HCT116 (cell line): ENCODE measurements at regions not wholly inside any gene's neighbourhood (a gene's known extent, or its start where the extent isn't known, plus 50 kb on each side); places are given as distances from the start of the nearest gene placed in this dataset.

Source experiments
- ATAC-seq: fragments of 200-7000 bp; cut with Tn5 transposase; 2 replicates; pipeline ENCODE4 v1.9.1; 2020; ENCODE audit warnings: mild to moderate bottlenecking, moderate library complexity
- BruUV-seq: library from RNA; stranded (reverse); fragments of 400-500 nt; replicated peaks from 2 replicates; lab custom pipeline; 2021; lab: Mats Ljungman, UMichigan
- CTCF ChIA-PET: fragments of 300-600 bp; sonication (Branson Sonifier 250); formaldehyde crosslinking; loops from one replicate; lab custom pipeline; 2021; ENCODE audit warnings: antibody characterized with exemption; lab: Charles Lee
- POLR2A ChIA-PET: fragments of 300-600, 350-600 bp; sonication (Branson Sonifier 250); formaldehyde crosslinking; loops from one replicate; lab custom pipeline; 2021; ENCODE audit warnings: antibody characterized with exemption; lab: Charles Lee
- RAD21 ChIA-PET, 2 experiments: fragments of 300-600 bp; sonication (Branson Sonifier 250); formaldehyde crosslinking; loops; one replicate each; lab custom pipeline; 2023; ENCODE audit warnings: low total read pairs in 2 of 2; ENCODE audit not compliant: uncharacterized antibody in 2 of 2, unreplicated experiment in 2 of 2, low non-redundant PET in 1 of 2; lab: Charles Lee
- DNase-seq: peaks from one replicate; pipeline ENCODE4 v3.0.0-alpha.2; 2010; ENCODE audit warnings: low read depth, low spot score
- H2AFZ ChIP-seq: fragments of 200-600 bp; shearing (Covaris generic), sonication (generic); 2 replicates; pipeline ENCODE4 v1.6.1; 2017; ENCODE audit warnings: low read depth, mixed run types, mixed read lengths, antibody characterized with exemption, low read length; ENCODE audit not compliant: poor library complexity, severe bottlenecking
- H3K27ac ChIP-seq: 2 replicates; pipeline ENCODE4 v1.5.1; 2012; ENCODE audit warnings: low read depth, low read length
- H3K27me3 ChIP-seq: fragments of 200-600 bp; sonication (generic); 2 replicates; pipeline ENCODE4 v1.6.1; 2016; ENCODE audit warnings: mixed run types, low read length, mixed read lengths; ENCODE audit not compliant: insufficient read depth
- H3K36me3 ChIP-seq, 2 experiments: fragments of 200-500 bp in 1 of 2; fragments of 200-600 bp in 1 of 2; sonication (Bioruptor generic) in 1 of 2; sonication (generic) in 1 of 2; 2 replicates each; pipeline versions ENCODE4 v1.5.1 to v1.6.1; 2014 to 2016; ENCODE audit warnings: low read length in 2 of 2, inconsistent platforms in 1 of 2, mixed read lengths in 1 of 2, mixed run types in 1 of 2; ENCODE audit not compliant: insufficient read depth in 2 of 2, control insufficient read depth in 1 of 2
- H3K4me1 ChIP-seq, 2 experiments: fragments of 200-600 bp in 1 of 2; sonication (generic) in 1 of 2; 2 replicates each; pipeline versions ENCODE4 v1.5.1 to v1.6.1; 2012 to 2017; ENCODE audit warnings: low read length in 2 of 2, inconsistent platforms in 1 of 2, mild to moderate bottlenecking in 1 of 2, mixed read lengths in 1 of 2, mixed run types in 1 of 2, moderate library complexity in 1 of 2; ENCODE audit not compliant: insufficient read depth in 2 of 2, control insufficient read depth in 1 of 2
- H3K4me2 ChIP-seq: fragments of 200-600 bp; sonication (generic); 2 replicates; pipeline ENCODE4 v1.6.1; 2017; ENCODE audit warnings: mixed run types, low read length, mixed read lengths
- H3K4me3 ChIP-seq, 2 experiments: fragments of 200-600 bp in 1 of 2; sonication (generic) in 1 of 2; replicated peaks in 1 of 2; 2 replicates each; pipeline ENCODE4 v1.5.1; 2011 to 2016; ENCODE audit warnings: low read length in 2 of 2, control low read depth in 1 of 2, low read depth in 1 of 2, mild to moderate bottlenecking in 1 of 2, mixed read lengths in 1 of 2, mixed run types in 1 of 2
- H3K79me2 ChIP-seq: fragments of 200-600 bp; sonication (generic); 2 replicates; pipeline ENCODE4 v1.6.1; 2017; ENCODE audit warnings: mild to moderate bottlenecking, mixed run types, low read length, moderate library complexity, mixed read lengths; ENCODE audit not compliant: insufficient read depth
- H3K9ac ChIP-seq: fragments of 200-600 bp; sonication (generic); 2 replicates; pipeline ENCODE4 v1.6.1; 2016; ENCODE audit warnings: low read length, mixed read lengths
- H3K9me2 ChIP-seq: fragments of 200-600 bp; sonication (generic), shearing (Covaris generic); 2 replicates; pipeline ENCODE4 v1.6.1; 2017; ENCODE audit warnings: mixed run types, mild to moderate bottlenecking, moderate library complexity; ENCODE audit not compliant: insufficient read depth
- H3K9me3 ChIP-seq, 2 experiments: fragments of 200-500 bp in 1 of 2; fragments of 200-600 bp in 1 of 2; sonication (Bioruptor generic) in 1 of 2; sonication (generic) in 1 of 2; 2 replicates each; pipeline ENCODE4 v1.6.1; 2014 to 2017; ENCODE audit warnings: low read length in 2 of 2, mixed read lengths in 2 of 2, inconsistent platforms in 1 of 2, low read depth in 1 of 2, mild to moderate bottlenecking in 1 of 2, mixed run types in 1 of 2, moderate library complexity in 1 of 2; ENCODE audit not compliant: control insufficient read depth in 1 of 2, insufficient read depth in 1 of 2
- H4K20me1 ChIP-seq: fragments of 200-600 bp; sonication (generic), shearing (Covaris generic); 2 replicates; pipeline ENCODE4 v1.6.1; 2017; ENCODE audit warnings: mixed run types, mild to moderate bottlenecking, moderate library complexity; ENCODE audit not compliant: insufficient read depth
- CEBPB ChIP-seq: IDR thresholded peaks from 2 replicates; pipeline ENCODE4 v1.6.1; 2012; ENCODE audit warnings: low read depth
- EGR1 ChIP-seq: IDR thresholded peaks from 2 replicates; pipeline ENCODE4 v1.6.1; 2012; ENCODE audit warnings: low read depth
- ELF1 ChIP-seq: IDR thresholded peaks from 2 replicates; pipeline ENCODE4 v1.6.1; 2012; ENCODE audit warnings: low read depth, borderline replicate concordance
- EZH2phosphoT487 ChIP-seq: fragments of 200-600 bp; IDR thresholded peaks from 2 replicates; pipeline ENCODE4 v1.6.1; 2018; ENCODE audit warnings: antibody characterized with exemption, borderline replicate concordance
- POLR2A ChIP-seq: IDR thresholded peaks from 2 replicates; pipeline ENCODE4 v1.7.0; 2011; ENCODE audit warnings: borderline replicate concordance; ENCODE audit not compliant: insufficient read depth, insufficient read length; ENCODE audit errors: extremely low read depth
- POLR2AphosphoS5 ChIP-seq: IDR thresholded peaks from 2 replicates; pipeline ENCODE4 v1.6.1; 2011; ENCODE audit warnings: mild to moderate bottlenecking, low read depth, low read length, moderate library complexity
- RAD21 ChIP-seq: IDR thresholded peaks from 2 replicates; pipeline ENCODE4 v1.6.1; 2012; ENCODE audit warnings: low read depth, mild to moderate bottlenecking
- REST ChIP-seq: IDR thresholded peaks from 2 replicates; pipeline ENCODE4 v1.6.1; 2012; ENCODE audit warnings: low read depth
- SIN3A ChIP-seq: IDR thresholded peaks from 2 replicates; pipeline ENCODE4 v1.6.1; 2012; ENCODE audit warnings: low read depth
- SP1 ChIP-seq: IDR thresholded peaks from 2 replicates; pipeline ENCODE4 v1.6.1; 2012; ENCODE audit warnings: low read depth
- SRF ChIP-seq: IDR thresholded peaks from 2 replicates; pipeline ENCODE4 v1.6.1; 2012; ENCODE audit warnings: low read depth
- TCF7L2 ChIP-seq: IDR thresholded peaks from 2 replicates; pipeline ENCODE4 v1.7.0; 2011; ENCODE audit warnings: borderline replicate concordance, inconsistent platforms; ENCODE audit not compliant: insufficient read depth, insufficient read length; ENCODE audit errors: extremely low read depth
- YY1 ChIP-seq: IDR thresholded peaks from 2 replicates; pipeline ENCODE4 v1.6.1; 2011; ENCODE audit warnings: low read length, low read depth, moderate library complexity, mild to moderate bottlenecking; ENCODE audit not compliant: insufficient replicate concordance; ENCODE audit errors: extremely low read depth
- ZBTB33 ChIP-seq: IDR thresholded peaks from 2 replicates; pipeline ENCODE4 v1.6.1; 2011; ENCODE audit warnings: mild to moderate bottlenecking, low read length, moderate library complexity; ENCODE audit not compliant: insufficient replicate concordance; ENCODE audit errors: extremely low read depth
- intact Hi-C: fragments of 100-400 bp; cut with micrococcal nuclease; formaldehyde crosslinking; loops from 2 replicates; pipeline ENCODE4 v1.10.0; 2022

GRCh38 chr9:93893194-93893593 lies 62.0 kb downstream of the BARX1 start:
- Histone ChIP-seq H4K20me1 (no peaks in the 10 kb centered on the region), H3K9ac (no peak overlapping the region), H3K27me3 (no peaks in the 10 kb centered on the region), H3K79me2 (no peaks in the 10 kb centered on the region), H3K27ac (no peak overlapping the region), H3K36me3 (no peaks in the 10 kb centered on the region), H3K4me2 (no peak overlapping the region), H3K9me3 (peaks cover 9 to 12% of the 10 kb centered on the region in 2 experiments; a peak in 3 of 4 replicates), H3K9me2 (no peaks in the 10 kb centered on the region), H3K4me1 (no peaks in the 10 kb centered on the region), H2AFZ (no peak overlapping the region), H3K4me3 (no peak overlapping the region)
- ChIA-PET POLR2A (no interaction called here), CTCF (no interaction called here), RAD21 (no interaction called here)
- no peak for DNase-seq
- no TSS peak for BruUV-seq
- no peak for ATAC-seq
- intact Hi-C loops, result no loop called here
- TF ChIP-seq SIN3A (no peak), ZBTB33 (no peak), ELF1 (no peak), EZH2phosphoT487 (no peak), POLR2AphosphoS5 (no peak), RAD21 (no peak), TCF7L2 (no peak), POLR2A (no peak), EGR1 (no peak), REST (no peak), CEBPB (no peak), SP1 (no peak), SRF (no peak), YY1 (no peak)
- TF ChIP-seq, all 23 proteins: peak for 0
